ENCODE measurements at regions not wholly inside any gene's neighbourhood (a gene's known extent, or its start where the extent isn't known, plus 50 kb on each side); places are given as distances from the start of the nearest gene placed in this dataset.

DNA sequence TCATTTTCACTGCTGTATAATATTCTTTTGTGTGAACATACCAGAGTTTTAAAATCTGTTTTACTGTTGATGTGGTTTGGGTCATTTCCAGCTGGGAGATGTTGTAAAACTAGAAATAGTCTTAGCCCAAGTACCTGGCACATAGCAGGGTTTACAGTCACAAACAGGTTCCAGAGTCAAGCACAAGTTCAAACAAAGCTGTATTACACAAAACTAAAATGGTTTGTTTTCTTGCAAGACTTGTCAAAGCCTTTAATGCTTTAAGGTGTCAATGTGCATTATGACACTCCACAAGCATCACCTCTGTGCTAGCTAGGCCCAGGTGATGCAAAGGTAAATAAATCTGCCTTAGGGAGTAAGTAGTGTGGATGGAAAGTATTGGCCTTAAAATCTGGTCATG is 379.1 kb downstream of the MN1 start:
- no peak for DNase-seq
- no peaks in the 10 kb centered on the region for H3K27me3 ChIP-seq
- H3K27ac ChIP-seq = no peak overlapping the region
- no peaks in the 10 kb centered on the region for H3K9me3 ChIP-seq
- H3K4me1 ChIP-seq = peaks cover 0 to 7% (median 0%) of the 10 kb centered on the region in 4 donors
- no peak for TF ChIP-seq POLR2A (IDR thresholded peaks at IDR 0.05)
- TF ChIP-seq, protein P1, sequence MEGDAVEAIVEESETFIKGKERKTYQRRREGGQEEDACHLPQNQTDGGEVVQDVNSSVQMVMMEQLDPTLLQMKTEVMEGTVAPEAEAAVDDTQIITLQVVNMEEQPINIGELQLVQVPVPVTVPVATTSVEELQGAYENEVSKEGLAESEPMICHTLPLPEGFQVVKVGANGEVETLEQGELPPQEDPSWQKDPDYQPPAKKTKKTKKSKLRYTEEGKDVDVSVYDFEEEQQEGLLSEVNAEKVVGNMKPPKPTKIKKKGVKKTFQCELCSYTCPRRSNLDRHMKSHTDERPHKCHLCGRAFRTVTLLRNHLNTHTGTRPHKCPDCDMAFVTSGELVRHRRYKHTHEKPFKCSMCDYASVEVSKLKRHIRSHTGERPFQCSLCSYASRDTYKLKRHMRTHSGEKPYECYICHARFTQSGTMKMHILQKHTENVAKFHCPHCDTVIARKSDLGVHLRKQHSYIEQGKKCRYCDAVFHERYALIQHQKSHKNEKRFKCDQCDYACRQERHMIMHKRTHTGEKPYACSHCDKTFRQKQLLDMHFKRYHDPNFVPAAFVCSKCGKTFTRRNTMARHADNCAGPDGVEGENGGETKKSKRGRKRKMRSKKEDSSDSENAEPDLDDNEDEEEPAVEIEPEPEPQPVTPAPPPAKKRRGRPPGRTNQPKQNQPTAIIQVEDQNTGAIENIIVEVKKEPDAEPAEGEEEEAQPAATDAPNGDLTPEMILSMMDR (IDR thresholded peaks at IDR 0.05) = no peak
- no peak overlapping the region for H3K4me3 ChIP-seq
- no peaks in the 10 kb centered on the region for H3K36me3 ChIP-seq

DNA sequence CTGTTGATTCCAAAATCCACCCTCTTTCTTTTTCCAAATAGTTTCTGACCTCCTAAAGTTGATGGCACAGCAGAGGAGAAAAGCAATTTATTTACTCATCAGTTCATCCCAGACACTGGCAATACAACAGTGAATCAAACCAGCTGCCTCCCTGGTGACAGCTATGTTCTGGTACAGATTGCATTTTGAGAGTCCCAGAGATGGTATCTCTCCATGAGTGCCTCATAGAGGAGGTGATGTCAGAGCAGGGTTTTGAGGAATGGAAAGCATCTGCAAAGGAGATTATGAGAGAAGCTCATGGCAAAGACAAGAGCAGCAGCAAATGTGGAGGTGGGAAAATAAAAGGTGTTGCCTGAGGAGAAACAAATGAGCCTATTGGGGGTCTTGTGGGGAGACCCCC is 377.2 kb downstream of the MN1 start:
- no peak for DNase-seq
- TF ChIP-seq, protein P1 (IDR thresholded peaks at IDR 0.05) = no peak
- no peak for TF ChIP-seq POLR2A (IDR thresholded peaks at IDR 0.05)
- H3K36me3 ChIP-seq = no peaks in the 10 kb centered on the region

DNA sequence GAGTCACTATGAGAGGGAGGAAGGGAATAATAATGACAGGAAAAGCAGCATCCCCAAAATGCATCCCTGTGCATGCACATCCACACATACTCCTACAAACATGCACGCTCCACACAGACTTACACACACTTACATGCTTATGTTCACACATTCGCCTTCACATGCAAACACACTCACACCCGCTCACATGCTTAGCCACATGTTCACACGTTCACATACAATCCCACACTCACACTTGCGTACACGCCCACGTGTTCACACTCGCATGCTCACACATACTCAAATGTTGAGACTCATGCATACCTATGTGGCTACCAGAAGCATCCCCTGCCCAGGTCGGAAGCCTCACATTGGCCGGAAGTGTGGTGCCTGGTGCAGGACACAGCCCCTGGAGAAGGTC is 372.1 kb downstream of the MN1 start:
- Histone ChIP-seq H3K36me3 (no peaks in the 10 kb centered on the region), H3K4me1 (no peaks in the 10 kb centered on the region), H3K27ac (no peak overlapping the region), H3K27me3 (no peaks in the 10 kb centered on the region), H3K9me3 (no peaks in the 10 kb centered on the region), H3K4me3 (no peak overlapping the region)
- DNase-seq = no peak
- no peak for TF ChIP-seq POLR2A (IDR thresholded peaks at IDR 0.05)
- TF ChIP-seq, protein P1 (IDR thresholded peaks at IDR 0.05) = no peak

More for the DNA sequence above, 377.2 kb downstream of the MN1 start:
- H3K9me3 ChIP-seq = no peaks in the 10 kb centered on the region
- no peaks in the 10 kb centered on the region for H3K27me3 ChIP-seq
- H3K4me1 ChIP-seq = peaks cover 0 to 7% (median 0%) of the 10 kb centered on the region in 4 donors
- H3K27ac ChIP-seq = no peak overlapping the region
- no peak overlapping the region for H3K4me3 ChIP-seq

DNA sequence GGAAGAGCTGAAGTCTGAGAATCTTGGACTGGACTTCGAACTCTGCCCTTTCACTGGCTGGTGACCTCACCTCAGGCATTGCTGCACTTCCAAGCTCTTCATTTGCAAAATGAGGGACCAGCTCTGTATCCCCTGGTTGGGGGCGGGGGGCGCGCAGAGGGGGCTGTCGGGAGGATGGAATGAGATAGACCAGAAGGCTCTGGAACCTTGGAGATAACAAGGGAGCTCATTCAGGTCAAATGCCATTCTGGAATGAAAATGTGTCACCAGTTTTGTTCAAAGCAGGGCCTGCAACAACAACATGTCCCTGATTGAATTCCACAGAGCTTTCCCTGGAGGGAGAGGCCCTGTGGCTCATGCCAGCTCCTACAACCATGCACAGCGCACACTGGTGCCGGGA is 370.5 kb downstream of the MN1 start:
- TF ChIP-seq POLR2A (IDR thresholded peaks at IDR 0.05) = no peak
- TF ChIP-seq, protein P1 (IDR thresholded peaks at IDR 0.05) = no peak
- Histone ChIP-seq H3K27ac (no peak overlapping the region), H3K4me3 (no peak overlapping the region), H3K27me3 (no peaks in the 10 kb centered on the region), H3K36me3 (no peaks in the 10 kb centered on the region), H3K9me3 (no peaks in the 10 kb centered on the region), H3K4me1 (no peaks in the 10 kb centered on the region)
- DNase-seq = no peak

DNA sequence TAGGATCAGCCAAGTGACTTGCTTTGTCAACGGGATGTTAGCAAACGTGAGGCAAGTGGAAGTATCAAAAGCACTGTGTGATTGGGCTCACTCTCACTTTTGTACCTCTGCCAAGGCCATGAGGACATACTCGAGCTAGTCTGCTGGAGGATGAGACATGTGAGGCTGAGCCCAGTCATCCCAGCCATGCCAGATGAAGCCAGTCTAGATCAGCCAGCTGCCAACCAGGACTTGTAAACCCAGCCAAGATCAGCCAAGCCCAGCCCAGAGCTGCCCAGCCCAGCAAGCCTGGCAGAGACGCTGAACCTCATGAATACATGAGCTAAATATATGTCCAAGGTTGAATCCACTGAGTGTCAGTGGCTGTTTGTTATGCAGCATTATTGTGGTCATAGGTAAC is 369.7 kb downstream of the MN1 start:
- Histone ChIP-seq H3K36me3 (no peaks in the 10 kb centered on the region), H3K4me1 (no peaks in the 10 kb centered on the region), H3K27me3 (no peaks in the 10 kb centered on the region), H3K27ac (no peak overlapping the region), H3K4me3 (no peak overlapping the region), H3K9me3 (no peaks in the 10 kb centered on the region)
- TF ChIP-seq, protein P1 (IDR thresholded peaks at IDR 0.05) = no peak
- TF ChIP-seq POLR2A (IDR thresholded peaks at IDR 0.05) = no peak
- DNase-seq = no peak

DNA sequence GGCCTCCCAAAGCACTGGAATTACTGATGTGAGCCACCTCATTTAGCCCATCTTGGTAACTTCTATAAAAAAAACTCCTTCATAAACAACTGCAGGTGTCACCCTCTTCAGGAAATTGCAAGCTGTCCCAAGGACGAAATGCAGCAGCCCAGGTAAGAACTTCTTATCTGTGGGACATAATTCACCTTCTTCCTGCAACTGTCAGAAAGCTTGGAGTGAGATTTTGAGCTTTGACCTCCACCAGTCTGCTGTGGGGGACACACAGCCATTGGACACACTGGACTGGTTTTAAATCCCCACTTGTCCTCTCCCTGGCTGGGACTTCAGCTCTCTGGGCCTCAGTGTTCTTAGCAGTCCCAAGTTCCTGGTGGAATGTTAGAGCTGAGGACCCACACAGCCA is 368.5 kb downstream of the MN1 start:
- no peak for DNase-seq
- H3K4me3 ChIP-seq = no peak overlapping the region
- H3K4me1 ChIP-seq = peaks cover 0 to 3% (median 0%) of the 10 kb centered on the region in 4 donors
- H3K36me3 ChIP-seq = no peaks in the 10 kb centered on the region
- TF ChIP-seq POLR2A (IDR thresholded peaks at IDR 0.05) = no peak
- TF ChIP-seq, protein P1 (IDR thresholded peaks at IDR 0.05) = no peak
- H3K9me3 ChIP-seq = no peaks in the 10 kb centered on the region
- H3K27ac ChIP-seq = no peak overlapping the region
- no peaks in the 10 kb centered on the region for H3K27me3 ChIP-seq

Measured in Peyer's patch (tissue), 4 donors.